DMS153 (cell line): ENCODE measurements at regions not wholly inside any gene's neighbourhood (a gene's known extent, or its start where the extent isn't known, plus 50 kb on each side); places are given as distances from the start of the nearest gene placed in this dataset.
"Not testable (repeated sequence)": the region's sequence is repeated elsewhere in the genome, so short reads cannot be mapped to it uniquely, and the experiment has no call there.

ENCODE experiments used
- DNase-seq: peaks from one replicate; lab custom pipeline; 2025; lab: John Stamatoyannopoulos, UW

DNA sequence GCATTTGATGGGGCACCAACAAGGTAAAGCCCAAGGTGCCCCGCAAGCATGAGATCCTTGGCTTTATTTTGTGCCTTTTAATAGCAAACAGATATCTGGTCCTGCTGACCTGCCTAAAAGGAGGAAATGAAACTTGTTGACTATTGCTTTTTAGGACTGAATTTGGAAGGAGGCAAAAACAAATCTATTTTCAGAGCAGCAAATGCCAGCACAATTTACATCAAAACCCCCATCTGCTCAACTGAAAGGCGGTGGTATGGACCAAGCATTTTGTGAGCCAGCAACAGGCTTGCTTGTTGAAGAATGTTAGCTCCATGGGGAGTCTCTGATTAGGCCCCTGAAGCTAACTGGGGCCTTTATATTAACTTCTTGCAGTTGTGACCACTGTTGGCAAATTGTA is 192.6 kb upstream of the E2F8 start:
- no peak for DNase-seq

DNA sequence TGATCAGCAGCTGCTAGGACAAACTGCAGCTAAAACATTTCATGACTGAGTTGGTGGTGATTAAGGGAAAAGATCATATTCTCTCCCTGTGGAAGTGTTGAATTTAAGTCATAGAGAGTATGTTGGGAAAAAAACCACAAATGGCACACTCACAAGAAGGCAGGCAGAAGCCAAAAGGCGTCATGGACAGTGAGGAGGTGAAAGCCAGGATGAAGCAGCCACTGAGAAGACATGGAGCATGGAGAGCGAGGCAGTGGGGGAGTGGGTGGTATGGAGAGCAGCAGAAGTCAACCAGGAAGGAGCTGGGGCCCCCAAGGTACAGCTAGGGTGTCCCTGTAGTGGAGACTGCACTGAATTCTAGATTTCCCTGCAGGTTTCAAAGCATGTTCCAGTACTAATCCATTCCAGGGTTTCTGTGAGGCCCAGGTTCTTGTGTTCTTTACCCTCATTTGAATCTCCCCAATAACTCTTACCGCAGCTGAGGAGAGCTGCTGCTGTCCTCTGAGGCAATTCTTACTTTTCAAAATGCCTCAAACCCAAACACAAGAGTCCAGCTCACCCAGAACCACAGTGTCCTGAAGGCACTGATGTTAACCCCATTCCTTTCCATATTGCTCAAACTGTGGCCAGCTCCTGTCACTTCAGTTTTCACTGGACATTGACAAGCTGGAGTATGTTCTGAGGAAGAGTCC is 191.8 kb upstream of the E2F8 start:
- DNase-seq: no peak

DNA sequence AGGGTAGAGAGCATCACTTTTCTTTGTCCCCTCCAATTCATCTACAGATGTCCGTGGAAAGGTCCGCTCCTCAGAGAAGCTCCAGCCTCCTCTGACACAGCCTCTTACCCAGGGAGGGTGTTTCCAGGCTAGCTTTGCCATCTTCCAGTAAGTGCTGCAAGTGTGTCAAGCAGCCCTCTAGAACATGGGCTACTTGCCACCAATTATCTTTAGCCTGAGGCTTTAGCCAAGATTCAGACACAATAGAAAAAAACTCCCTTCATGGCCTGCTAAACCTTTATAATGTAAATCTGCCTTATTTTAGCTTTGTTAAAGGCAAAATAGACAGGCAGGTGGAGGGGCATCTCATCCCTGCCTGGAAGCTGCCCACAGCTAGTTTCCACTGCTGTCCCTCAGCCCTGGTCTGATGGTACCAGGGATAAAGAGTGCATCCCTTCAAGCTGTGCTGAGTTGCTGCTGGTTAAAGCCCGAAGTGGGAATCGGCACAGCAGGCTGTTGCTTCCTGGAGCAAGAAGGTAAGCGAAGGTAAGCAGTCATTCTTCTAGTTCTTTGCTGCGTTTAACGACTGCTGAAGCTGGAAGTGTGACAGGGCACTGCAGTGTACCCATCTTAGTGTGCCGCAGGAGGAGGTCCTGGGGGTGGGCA is 190.1 kb upstream of the E2F8 start:
- no peak for DNase-seq

DNA sequence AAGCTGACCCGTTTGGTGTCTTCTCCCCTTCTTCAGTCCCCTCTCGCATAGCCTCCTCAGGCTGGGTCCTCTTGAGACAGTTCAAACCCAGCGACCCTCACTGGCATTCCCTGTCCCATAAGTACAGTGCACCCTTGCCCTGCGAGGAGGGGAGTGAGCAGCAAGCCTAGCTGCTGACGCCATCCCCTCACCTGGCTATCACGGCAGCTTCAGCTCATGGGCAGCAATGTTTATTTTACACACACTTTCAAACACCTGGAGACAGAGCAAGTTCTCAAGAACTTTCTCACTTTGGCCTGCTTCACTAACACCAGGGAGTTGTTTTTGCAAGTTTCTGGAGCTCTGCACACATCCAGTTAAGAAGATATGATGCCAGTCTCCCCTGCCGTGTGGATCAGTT is 189.6 kb upstream of the E2F8 start:
- no peak for DNase-seq

DNA sequence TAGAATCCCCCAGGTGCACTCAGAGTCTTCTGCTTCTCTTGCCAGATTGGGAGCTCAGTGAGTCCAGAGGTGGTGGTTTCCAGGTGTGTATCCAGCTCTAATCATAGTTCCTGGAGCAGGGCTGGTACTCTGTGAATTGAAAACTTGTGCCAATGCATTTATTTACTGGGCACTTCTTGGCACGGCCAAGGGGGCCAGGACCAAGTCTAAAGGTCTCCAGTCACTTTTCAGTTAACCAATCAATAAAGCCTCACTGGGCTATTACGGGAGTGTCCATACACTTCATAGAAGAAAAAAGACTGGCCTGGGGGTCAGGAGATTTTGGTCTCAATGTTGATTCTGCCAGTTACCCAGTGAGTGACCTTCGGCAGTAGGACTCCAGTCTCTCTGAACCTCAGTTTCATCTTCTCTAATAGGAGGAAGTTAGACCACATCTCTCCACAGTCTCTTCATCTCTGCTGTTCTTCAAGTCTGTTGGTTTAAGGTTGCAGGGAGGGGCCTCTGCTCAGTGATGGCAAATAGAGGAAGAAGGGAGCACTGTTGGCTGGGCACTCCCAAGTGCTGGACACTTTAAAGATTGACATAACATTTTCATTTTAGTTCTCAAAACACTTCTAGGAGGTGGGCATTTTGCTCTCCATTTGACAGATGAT is 188.5 kb upstream of the E2F8 start:
- no peak for DNase-seq

DNA sequence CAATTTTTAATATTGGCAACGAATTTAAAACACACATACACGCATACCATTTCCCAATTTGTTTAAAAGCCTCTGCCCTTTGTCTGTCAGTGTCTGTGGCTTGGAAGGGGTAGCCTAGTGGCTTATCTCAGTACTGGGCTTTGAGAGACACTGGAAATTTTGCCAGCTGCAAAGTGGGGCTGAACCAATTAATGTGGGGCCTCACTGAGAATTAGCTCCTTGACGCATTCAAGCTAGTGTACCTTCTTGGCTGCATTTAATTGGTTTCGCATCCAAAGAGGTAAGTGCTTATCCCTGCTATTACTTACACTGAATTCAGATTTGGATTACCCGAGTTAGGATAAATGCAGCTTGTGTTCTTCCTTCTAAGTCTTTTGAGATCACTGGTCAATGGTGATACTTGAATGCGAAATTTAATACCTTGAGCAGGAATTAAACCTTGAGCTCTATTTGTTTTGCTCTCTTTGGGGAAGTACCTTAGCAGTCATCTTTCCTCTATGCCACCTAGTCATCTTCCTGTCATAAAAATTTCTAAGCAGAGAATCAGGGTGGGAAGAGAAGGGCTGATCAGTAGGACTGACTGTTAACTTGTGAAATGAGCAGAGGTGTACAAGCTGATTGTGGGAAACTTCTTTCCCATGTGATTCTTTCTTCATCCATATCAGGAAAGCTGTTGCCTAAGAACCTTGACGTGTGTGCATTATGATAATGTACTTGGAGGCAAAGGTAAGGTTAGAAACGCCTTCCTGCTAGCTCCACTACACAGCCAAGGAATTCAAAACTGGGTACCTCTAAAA is 187.7 kb upstream of the E2F8 start:
- no peak for DNase-seq

DNA sequence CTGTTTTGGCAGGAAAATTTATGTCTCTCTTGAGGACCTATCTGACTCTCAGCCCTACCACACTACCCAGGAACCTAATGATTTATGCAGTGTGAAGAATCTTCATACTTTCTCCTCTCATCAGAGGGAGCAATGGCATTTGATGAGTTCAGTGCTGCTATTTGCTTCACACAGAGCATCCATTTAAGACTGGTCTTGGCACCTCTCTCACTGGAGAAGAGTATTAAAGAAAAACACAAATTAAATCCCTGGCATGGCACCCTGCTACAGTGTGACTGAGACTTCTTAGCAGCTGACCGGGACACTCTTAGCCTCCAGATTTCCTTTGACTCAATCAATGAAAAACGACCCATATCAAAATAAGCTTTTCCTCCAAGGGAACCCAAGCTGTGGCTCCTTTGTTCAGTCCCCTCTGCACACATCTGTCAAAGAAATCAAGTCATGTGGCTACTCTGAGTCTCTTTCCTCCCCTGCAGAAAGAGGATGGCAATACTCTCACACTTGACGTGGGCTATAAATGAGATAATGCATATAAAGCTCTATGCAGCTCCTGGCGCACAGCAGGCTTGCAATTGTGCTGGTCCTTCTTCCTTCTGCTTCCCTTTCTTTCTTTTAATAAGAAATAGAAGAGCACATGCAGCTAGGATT is 186.1 kb upstream of the E2F8 start:
- no peak for DNase-seq

DNA sequence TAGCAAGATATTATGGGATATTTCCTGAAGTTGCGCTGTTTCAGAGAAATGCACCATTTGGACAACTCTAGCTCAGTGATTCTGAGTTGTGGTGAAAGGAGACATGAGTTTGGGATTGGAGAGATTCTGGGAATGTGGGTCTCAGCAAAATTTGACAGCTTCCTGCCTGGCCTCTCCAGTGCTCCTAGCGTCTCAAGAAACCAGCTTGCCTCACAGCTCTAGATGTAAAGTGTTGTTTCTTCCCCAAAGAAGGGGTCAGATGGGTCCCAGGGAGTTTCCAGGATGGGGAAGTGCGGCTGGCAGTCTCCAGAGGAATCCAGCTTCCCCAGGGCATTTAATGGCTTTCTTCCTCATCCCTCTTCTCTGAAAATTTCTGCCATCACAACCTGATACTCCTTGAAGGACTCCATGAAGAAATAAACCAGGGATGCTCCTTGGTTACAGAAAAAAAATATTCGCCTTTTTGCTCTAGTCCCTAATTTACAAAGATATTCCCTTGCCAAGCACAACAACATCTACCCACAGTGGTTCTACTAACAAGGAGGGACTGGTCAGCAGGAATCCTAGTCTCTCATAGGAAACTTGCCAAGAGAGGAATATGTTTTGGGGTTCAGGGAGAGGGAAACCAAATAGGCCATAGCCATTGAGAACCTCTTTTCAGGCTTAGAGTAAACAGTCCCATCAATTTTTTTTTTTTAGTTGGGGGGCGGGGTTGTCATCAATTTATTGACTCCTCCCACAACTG is 185.4 kb upstream of the E2F8 start:
- no peak for DNase-seq

DNA sequence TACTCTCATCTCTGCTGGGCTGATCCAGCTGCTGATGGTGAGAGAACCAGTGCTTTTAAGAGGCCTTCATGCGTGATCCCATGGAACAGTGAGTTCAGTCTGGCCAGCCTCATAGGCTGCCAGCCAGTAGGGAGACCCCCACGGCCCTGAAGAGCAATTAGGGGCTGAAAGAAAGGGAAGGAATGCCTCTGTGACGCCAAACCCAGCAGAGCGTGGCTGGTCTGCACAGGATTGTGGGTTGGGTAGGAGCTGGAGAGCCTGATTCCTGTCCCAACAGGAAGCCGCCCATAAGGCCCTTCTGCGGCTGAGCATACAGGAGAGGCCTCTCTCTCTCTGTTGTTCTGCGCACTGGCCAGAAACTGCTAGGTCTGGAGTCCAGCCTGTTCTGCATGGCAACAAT is 181.5 kb upstream of the E2F8 start:
- no peak for DNase-seq

DNA sequence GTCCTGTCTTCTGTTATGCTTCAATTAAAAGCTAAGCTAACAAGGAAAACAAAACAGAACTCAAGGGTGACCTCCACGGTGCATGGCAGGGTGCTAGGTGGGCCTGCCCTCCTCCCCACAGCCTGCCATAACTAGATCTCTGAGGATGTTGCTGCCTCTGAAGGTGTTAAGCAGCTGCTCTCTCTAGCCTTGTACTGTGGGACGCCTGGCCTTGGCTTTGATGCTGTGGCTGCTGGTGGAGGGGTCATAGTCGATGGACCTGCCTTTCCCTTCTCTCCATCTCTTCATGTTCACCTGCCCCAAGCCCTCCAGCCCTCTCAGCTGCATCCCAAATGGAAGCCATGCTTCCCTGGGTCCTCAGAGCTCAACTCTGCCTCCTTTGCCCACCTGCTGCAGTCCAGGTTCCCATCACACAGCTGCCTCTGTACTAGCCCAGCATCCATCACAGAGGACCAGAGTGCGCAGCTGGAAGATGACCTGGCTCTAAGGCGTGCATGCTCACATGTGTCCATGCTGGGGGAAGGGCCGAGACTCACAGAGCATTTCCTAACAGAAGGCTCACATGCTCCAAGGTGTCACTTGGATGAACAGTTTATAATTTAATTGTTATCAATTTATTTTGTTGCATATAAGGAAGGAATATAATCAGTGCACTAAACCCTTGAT is 180.3 kb upstream of the E2F8 start:
- DNase-seq: no peak

DNA sequence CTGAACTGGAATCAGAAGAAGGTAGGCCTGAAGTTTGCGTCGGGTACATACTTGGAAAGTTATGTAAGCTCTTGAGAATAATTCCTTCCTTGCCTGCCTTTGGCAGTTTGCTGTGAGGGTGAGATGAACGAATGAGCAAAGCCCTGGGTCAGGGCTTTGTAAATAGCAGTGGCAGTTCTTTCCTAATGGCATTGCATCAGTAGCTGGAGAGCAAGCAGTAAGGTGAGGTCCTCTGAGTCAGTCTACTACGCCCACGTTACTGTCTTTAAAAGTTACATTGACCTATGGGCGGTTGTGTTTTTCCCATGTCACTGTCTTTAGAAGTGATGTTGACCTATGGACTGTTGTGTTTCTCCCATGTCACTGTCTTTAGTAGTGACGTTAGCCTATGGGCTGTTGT is 179.1 kb upstream of the E2F8 start:
- DNase-seq: no peak

DNA sequence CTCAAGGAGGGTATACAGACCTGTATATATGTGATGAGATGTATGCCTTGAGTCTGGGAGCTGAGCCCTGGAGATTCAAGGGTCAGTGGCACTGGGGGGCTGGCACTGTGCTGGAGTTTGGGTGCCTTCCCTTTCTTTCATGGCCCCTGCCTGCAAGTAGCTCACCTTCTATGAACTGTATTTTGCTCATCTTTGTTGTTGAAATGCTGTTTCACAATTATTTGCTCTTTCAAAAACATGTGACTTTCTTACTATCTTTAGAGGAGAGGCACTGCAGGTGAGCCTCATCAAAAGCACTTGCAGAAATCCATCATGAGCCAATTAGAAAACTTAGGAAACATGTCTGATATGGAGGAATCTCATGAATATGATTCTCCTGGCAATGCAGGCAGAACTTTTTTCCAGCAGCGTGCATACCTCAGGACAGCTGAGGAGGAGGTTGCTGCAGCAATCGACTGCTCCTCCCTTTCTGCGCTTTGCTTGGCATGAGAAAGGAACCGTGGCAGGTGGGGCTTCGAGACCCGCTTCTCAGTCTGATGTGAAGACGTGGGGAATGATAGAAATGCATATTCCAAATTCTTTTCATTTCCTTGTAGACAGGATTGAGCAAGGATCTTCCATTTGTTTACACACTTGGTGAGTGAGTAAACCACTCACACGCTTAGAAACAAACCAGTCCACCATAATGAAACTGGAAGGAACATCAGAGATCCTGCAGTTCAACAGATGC is 178.4 kb upstream of the E2F8 start:
- DNase-seq: no peak

DNA sequence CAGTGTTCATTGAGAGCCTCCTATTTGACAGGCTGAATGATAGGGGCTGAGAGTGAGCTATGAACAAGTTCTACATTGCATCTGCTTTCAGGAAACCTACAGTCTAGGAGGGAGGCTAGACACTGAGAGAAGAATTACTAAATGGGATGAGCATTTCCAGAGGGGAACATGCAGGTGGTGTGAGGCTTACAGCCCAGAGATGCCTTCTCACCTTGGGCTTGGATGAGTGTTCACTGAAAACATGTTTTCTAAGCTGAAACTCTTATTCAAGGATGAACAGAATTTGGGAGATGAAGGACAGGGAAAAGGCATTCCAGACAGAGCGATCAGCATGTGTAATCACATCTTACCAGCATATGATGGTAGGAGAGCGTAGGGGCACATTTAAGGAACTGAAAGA is 177.5 kb upstream of the E2F8 start:
- DNase-seq: no peak

DNA sequence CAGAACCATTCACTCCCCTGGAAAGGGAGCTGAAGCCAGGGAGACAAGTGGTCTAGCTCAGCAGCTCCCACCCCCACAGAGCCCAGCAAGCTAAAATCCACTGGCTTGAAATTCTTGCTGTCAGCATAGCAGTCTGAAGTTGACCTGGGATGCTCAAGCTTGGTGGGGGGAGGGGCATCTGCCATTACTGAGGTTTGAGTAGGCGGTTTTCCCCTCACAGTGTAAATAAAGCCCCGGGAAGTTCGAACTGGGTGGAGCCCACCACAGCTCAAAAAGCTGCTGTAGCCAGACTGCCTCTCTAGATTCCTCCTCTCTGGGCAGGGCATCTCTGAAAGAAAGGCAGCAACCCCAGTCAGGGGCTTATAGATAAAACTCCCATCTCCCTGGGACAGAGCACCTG is 171.3 kb upstream of the E2F8 start:
- DNase-seq: not testable (repeated sequence)

DNA sequence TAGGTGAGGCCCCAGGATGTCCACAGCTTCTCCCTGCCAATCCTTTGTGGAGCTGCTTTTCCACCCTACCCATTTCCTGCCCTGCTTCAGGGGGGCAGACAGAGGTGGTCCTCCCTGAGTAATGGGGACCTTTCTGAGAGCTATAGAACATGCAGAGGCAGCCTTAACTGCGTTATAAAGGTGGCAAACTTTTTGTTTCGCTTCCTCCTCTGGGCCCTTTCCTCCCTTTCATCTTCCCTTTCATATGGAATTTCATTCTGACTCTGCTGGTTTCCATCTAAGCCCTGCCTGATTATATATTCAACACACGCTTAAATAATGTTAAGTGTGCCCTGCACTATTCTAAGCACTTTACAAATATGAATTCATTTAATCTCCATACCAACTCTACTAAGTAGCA is 169.3 kb upstream of the E2F8 start:
- no peak for DNase-seq

DNA sequence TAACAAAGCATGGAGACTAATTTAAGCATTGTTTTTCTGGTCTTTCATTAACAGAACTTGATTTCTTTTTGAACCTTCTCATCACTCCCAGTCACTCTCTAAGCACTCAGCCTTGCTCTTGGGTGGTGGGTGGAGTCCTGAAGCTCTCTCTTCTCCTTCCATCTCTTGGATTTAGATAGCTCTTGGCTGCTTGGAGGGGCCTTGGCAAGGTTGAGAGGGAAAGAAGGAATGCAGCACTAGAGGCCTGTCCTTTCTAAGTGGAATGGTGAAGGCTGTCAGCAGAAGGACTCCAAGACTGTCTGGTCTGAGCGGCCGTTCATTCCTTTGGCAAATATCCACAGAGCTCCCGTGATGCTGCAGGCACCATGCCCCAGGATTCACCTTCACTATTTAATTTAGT is 168.6 kb upstream of the E2F8 start:
- DNase-seq: no peak

DNA sequence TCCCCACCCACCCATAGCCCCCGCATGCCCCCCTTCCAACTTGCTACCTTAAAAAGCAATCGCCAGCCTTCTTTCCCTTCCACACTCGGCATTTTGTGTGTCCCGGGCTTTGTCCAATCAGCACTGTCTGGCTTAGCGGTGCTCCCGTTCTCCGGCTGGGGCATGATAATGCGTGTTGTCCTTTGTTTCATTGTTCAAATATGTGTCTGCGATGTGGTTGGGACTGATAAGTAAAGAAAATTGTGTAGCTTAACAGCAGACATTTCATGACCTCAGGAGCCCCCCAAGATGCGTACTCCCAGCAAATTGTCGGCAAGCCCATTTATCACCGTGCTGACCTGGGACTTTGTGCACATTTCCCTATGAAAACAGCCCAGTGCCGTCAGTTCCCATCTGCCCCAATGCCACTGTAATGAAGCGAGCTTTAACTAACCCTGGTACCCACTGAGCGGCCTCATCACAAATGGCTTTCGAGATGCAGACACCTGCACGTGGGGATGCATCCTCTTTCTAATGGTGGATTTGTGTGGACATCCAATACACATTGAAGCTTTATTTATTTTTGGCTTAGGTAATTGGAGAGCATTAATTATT is 167.0 kb upstream of the E2F8 start:
- DNase-seq: peak; percentile 22

DNA sequence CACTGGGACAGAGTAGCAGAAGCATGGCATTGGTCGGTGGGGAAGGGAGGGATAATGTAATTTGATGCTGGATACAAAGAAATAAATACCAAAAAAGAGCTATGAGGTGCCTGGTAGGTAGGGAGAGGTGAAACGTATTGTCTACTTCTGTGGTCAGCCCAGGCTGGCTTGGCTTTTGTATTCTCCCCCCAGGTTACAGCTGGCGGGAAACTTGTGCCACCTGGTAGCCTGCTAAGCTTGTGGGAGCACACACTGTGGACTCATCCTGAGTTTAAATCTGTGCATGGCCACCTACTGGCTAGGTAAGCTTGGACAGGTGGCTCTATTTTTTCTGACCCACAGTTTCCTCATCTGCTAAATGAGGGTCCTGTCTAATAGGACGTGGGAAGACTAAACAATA is 165.2 kb upstream of the E2F8 start:
- no peak for DNase-seq

DNA sequence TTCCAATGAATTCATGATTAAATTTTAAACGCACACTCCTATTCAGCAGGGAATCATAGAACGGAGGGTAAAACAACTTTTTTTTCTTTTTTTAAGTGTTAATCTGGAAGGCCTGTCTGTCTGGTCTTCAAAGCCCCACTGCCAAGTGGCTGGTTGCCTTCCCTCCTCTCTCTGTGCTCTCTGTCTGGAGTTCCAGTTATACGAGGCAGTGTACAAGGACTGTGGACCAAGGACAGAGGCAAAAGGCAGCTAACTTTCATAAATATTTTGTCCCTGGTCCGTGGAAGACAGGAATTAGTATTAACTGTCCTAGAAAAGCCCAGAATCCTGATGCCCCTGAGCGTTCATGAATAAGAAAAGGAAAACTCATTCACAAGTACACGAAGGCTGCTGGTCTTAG is 164.0 kb upstream of the E2F8 start:
- no peak for DNase-seq
